Right hindlimb (tissue), 1 donor: ENCODE measurements at regions not wholly inside any gene's neighbourhood (a gene's known extent, or its start where the extent isn't known, plus 50 kb on each side); places are given as distances from the start of the nearest gene placed in this dataset.

Experiments
- DNase-seq: peaks from one replicate; pipeline ENCODE4 v3.0.0-alpha.2; 2018

DNA sequence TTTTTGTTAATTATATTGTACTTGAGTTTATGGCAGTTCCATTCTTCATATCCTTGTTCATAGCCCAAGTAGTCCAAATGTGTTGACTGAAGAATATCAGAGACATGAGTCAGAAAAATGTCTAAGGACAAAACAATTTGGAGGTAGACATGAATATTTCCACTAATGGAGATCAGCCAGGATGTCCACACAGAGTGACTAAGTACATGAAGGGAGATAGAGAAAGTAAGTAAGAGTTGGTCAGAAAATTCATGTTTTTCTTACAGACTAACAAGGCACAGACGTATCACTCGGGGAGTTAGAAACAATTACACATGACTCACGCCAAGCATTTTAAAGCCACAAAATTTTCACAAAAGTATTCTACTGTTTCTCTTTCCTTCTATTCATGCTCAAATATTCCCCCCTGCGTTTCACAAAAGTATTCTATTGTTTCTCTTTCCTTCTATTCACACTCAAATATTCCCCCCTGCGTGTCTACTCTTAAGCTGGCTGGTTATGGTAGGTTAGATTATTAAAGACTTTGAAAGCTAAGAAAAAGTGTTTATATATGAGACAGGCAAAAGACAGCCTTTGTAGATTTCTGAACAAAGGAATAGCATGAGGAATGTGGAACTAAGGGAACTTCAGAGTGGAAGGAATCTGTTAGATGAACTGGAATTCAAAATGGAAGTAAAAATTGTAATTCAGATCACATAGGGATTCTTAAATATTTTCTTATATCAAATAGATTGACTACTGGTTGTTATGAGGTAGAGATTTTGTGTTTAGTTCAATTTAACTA is 648.7 kb upstream of the CCDC54 start:
- no peak for DNase-seq

- DNase-seq: no peak
Observed at GRCh38 chr3:106729481-106729880, 647.8 kb upstream of the CCDC54 start.

GRCh38 chr3:106731230-106731629 is 646.0 kb upstream of the CCDC54 start:
- no peak for DNase-seq

DNA sequence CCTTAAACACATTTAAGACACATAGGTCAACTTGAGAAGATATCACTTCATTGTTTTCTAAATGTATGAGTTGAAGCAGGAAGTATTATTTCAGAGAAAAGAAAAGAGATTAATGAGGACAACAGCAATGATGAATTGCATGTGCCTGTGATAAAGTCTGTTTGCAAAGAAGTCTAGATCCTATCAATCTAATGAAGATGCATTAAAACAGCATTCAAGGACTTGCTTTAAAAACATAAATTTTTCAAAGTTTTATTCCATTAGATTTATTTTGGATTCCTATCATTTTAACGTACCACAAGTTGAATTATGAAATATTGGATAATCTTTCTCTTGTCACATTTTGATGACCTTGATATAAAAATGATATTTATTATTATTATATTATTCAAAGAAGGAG is 642.5 kb upstream of the CCDC54 start:
- DNase-seq: no peak

DNA sequence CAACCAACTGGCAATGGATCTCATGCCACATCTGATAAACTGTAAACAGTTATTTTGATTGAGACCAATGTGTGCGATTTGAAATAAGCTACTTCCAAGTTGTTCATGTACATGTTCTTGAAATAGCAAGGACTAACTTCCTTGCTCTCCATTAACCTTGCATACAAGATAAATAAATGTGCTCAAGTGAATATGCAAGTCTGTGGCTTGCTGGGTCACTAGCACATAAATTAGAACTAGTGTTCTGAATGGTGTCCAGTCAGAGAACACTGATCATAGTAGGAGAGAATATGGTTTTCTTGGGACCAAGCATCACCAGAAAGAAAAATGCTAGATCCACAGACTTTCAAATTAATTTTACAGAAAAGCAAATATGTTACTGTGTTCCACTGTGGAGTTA is 640.0 kb upstream of the CCDC54 start:
- no peak for DNase-seq

- DNase-seq: no peak
Observed at GRCh38 chr3:106740116-106740515, 637.1 kb upstream of the CCDC54 start.

DNA sequence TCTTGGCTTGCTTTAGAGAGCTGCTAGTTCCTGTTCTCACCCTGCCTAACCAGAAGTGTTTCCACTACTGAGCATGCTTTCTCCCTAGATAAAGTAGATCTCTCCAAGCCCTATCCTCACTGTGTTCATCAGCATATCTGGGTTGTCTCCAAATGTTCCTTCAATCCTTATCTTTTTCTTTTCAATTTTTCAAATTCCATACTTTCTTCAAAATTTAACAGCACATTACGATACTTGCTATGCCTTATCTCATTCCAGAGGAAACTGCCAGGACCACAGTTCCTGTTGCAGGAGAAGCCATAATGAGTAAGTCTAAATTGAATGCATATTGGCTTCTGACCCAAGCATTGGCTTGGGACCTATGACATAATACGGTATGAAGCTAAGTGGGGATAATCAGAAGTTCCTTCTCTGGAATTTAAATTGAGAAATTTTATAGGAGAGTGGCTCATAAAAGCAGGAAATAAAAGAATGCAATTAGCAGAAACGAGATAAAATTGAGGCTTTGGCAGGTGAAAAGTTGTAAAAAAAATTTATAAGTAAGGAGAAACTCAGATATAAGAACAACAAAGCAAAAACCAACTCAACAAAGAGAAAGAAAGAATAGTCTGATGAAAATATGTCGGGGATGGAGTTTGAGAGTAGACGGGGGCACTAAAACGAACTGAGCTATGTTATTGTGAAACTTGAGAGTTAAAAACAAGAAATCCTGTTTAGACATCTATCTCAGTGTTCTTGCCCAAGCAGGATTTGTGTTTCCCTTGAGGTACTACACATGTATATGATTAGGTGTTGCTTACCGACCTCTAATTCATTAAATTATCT is 631.7 kb upstream of the CCDC54 start:
- DNase-seq: no peak

- no peak for DNase-seq
Observed at GRCh38 chr3:106746286-106746685, 631.0 kb upstream of the CCDC54 start.

- no peak for DNase-seq
Observed at GRCh38 chr3:106748472-106749262, 628.6 kb upstream of the CCDC54 start.

GRCh38 chr3:106750092-106750491 is 627.1 kb upstream of the CCDC54 start:
- no peak for DNase-seq

- no peak for DNase-seq
Observed at GRCh38 chr3:106755336-106755735, 621.9 kb upstream of the CCDC54 start.

GRCh38 chr3:106756901-106757300 is 620.3 kb upstream of the CCDC54 start:
- DNase-seq: no peak

- DNase-seq: no peak
Observed at GRCh38 chr3:106758459-106758858, 618.8 kb upstream of the CCDC54 start.

DNA sequence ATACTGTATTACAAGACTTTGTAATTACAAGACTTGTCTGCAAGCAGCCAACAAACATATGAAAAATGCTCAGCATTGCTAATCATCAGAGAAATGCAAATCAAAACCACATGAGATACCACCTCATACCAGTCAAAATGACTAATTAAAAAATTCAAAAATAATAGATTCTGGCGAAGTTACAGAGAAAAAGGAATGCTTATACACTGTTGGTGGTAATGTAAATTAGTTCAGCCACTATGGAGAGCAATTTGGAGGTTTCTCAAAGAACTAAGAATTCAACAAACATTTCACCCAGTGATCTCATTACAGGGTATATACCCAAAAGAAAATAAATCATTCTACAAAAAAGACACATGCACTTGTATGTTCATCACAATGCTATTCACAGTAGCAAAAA is 617.5 kb upstream of the CCDC54 start:
- DNase-seq: no peak

DNA sequence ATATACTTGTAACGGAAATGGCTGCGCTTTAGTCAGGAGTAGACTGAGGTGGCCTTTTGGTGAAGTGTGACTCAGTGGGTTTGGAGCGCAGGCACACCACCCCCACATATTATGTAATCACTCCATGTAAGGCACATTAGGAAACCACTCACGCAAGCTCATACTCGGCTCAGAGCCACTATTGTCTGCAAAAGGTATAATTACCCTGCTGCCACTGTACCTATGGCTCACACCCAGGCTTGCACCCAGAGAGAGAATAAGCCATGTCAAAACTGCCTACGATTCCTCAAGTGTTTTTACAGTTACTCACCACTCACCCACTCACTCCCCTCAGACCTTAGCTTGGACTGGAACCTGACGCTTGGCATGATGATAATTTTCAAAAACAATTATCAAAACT is 611.9 kb upstream of the CCDC54 start:
- DNase-seq: no peak

DNA sequence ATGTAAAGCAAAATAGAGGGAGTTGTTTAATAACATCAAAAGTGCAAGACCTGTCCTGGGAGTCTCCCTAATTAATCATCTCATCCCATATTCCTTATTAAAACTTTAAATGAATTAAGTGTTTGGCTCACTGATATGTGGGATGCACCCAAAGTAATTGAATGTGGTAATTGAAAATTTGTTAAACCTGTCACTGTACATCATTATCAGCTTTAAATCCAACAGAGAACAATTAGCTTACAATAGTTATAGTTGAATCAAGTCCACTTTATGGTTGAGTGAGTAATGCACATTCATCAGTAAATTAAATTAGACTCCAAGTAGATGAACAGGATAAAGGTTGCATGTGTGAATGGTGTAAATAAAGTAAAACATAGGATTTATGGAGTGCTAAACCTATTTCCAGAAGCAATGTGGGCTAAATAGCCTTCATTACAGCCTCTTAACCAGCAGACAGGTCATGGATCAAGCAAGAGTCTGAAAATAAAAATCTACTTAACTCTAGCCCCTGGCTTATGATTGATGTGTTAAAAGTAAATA is 608.2 kb upstream of the CCDC54 start:
- DNase-seq: no peak

- DNase-seq: no peak
Observed at GRCh38 chr3:106773795-106774194, 603.4 kb upstream of the CCDC54 start.

DNA sequence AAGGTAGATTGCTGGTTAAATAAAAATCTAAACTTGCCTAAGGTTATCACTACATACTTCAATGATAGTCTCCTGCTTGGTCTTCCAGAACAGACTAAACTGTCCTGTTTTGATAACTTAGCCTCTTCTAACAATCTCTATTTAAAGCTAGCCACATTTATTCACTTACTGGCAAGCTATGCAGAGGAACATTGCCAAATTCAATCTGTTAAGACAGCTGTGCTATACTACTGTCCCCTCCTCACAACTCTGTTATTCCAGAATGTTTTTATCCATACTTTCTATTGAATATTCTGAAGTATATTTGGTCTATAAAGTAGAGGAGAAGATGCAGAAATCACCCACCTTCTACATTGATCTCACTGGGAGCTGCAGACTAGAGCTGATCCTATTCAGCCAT is 594.0 kb upstream of the CCDC54 start:
- DNase-seq: no peak

DNA sequence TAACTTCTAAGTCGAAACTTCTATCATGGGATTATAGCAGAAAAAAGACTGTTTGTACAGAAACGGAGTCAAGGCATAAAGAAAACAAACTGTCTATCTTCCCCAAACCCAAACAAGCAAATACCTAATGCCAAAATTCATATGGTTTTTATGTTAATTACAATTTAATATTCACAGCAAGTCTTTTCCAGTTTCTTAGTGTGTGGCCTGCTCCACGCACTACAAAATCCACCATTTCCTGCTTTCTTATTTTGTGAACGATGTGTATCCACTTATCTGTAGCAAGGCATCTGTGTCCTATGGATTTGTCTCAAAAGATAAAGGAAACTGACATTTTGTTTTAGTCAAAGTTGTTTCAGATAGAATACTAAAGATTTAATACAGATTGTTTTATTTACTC is 588.0 kb upstream of the CCDC54 start:
- DNase-seq: no peak

DNA sequence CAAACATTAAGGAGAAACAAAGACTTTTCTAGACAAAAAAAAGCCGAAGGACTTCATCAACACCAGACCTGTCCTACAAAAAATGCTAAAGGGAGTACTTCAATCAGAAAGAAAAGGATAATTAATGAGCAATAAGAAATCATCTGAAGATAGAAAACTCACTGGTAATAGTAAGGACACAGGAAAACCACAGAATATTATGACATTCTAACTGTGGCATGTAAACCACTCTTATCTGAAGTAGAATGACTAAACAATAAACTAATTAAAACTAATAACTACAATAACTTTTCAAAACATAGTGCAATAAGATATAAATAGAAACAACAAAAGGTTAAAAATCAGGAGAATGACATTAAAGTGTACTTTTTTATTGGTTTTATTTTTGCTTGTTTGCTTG is 584.5 kb upstream of the CCDC54 start:
- DNase-seq: no peak

- no peak for DNase-seq
Observed at GRCh38 chr3:106794442-106794841, 582.8 kb upstream of the CCDC54 start.

DNA sequence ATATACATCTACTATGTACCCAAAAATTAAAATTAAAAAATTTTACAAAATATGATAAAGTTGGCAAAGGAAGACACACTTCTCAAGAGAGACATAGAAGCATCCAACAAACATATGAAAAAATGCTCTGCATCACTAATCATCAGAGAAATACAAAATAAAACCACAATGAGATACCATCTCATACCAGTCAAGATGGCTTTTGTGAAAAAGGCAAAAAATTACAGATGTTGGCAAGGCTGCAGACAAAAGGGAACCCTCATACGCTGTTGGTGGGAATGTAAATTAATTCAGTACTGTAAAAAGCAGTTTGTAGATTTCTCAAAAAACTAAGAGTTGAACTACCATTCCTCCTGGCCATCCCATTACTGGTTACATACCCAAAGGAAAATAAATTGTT is 581.7 kb upstream of the CCDC54 start:
- no peak for DNase-seq

DNA sequence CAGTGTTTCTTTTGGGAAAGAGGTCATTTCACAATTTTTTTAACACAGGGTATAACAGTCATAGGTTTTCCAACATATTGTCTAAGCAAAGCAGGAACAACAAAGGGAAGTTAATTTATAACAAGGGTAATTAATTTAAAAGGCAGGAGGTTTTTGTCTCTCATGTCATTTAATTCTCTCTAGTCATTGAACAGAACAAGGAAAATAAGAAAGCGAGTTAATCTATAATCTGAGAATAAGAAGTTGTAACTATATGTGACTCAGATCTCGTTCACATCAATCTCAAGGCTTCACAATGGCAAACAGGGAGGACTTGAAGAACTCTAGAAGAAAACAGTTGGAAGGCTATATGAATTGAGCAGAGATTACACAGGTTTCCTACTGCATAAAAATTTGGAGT is 579.8 kb upstream of the CCDC54 start:
- no peak for DNase-seq
